ENCODE measurements at regions not wholly inside any gene's neighbourhood (a gene's known extent, or its start where the extent isn't known, plus 50 kb on each side); places are given as distances from the start of the nearest gene placed in this dataset.

- TF ChIP-seq, protein P1, sequence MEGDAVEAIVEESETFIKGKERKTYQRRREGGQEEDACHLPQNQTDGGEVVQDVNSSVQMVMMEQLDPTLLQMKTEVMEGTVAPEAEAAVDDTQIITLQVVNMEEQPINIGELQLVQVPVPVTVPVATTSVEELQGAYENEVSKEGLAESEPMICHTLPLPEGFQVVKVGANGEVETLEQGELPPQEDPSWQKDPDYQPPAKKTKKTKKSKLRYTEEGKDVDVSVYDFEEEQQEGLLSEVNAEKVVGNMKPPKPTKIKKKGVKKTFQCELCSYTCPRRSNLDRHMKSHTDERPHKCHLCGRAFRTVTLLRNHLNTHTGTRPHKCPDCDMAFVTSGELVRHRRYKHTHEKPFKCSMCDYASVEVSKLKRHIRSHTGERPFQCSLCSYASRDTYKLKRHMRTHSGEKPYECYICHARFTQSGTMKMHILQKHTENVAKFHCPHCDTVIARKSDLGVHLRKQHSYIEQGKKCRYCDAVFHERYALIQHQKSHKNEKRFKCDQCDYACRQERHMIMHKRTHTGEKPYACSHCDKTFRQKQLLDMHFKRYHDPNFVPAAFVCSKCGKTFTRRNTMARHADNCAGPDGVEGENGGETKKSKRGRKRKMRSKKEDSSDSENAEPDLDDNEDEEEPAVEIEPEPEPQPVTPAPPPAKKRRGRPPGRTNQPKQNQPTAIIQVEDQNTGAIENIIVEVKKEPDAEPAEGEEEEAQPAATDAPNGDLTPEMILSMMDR (conservative IDR thresholded peaks at IDR 0.05; ENCODE audit: low read depth, low read length): no peak
- no peak for TF ChIP-seq EZH2phosphoT487 (IDR thresholded peaks at IDR 0.05; ENCODE audit: borderline replicate concordance, low read length)
Observed at GRCh38 chr11:105229761-105230160, 90.2 kb upstream of the CARD18 start.

All from PC-3 (cell line).